Smooth muscle cell (in vitro differentiated cells): ENCODE measurements at regions not wholly inside any gene's neighbourhood (a gene's known extent, or its start where the extent isn't known, plus 50 kb on each side); places are given as distances from the start of the nearest gene placed in this dataset.

Source experiments
- DNase-seq: peaks from one replicate; lab custom pipeline; 2025; ENCODE audit not compliant: unreplicated experiment; lab: John Stamatoyannopoulos, UW
- H2AFZ ChIP-seq: fragments of 200-600 bp; sonication (generic); 2 replicates; pipeline ENCODE4 v1.6.0; 2016; ENCODE audit warnings: antibody characterized with exemption, low read depth, mild to moderate bottlenecking
- H3F3A ChIP-seq: fragments of 200-600 bp; sonication (generic); 2 replicates; pipeline ENCODE4 v1.6.0; 2017; ENCODE audit warnings: antibody characterized with exemption, low read depth
- H3K27ac ChIP-seq: fragments of 200-600 bp; sonication (generic); 2 replicates; pipeline ENCODE4 v1.5.1; 2016; ENCODE audit warnings: low read depth, mild to moderate bottlenecking
- H3K27me3 ChIP-seq: fragments of 200-600 bp; sonication (generic); 2 replicates; pipeline ENCODE4 v1.6.1; 2016; ENCODE audit warnings: low read depth, mild to moderate bottlenecking
- H3K36me3 ChIP-seq: fragments of 200-600 bp; sonication (generic); 2 replicates; pipeline ENCODE4 v1.5.1; 2016; ENCODE audit warnings: low read depth
- H3K4me1 ChIP-seq: fragments of 200-600 bp; sonication (generic); 2 replicates; pipeline ENCODE4 v1.5.1; 2016; ENCODE audit warnings: low read depth
- H3K4me2 ChIP-seq: fragments of 200-600 bp; sonication (generic); 2 replicates; pipeline ENCODE4 v1.6.0; 2016; ENCODE audit warnings: mild to moderate bottlenecking
- H3K4me3 ChIP-seq: fragments of 200-600 bp; sonication (generic); 2 replicates; pipeline ENCODE4 v1.5.1; 2016; ENCODE audit warnings: mild to moderate bottlenecking
- H3K79me2 ChIP-seq: fragments of 200-600 bp; sonication (generic); 2 replicates; pipeline ENCODE4 v1.6.0; 2016; ENCODE audit warnings: low read depth, mild to moderate bottlenecking
- H3K9ac ChIP-seq: fragments of 200-600 bp; sonication (generic); 2 replicates; pipeline ENCODE4 v1.6.0; 2016; ENCODE audit warnings: low read depth
- H3K9me3 ChIP-seq: fragments of 200-600 bp; sonication (generic); replicated peaks from 2 replicates; pipeline ENCODE4 v1.5.1; 2016; ENCODE audit warnings: low read depth
- H4K20me1 ChIP-seq: fragments of 200-600 bp; sonication (generic); 2 replicates; pipeline ENCODE4 v1.6.0; 2016; ENCODE audit warnings: low read depth
- CTCF ChIP-seq: fragments of 200-600 bp; sonication (generic); IDR thresholded peaks from 2 replicates; pipeline ENCODE4 v1.5.1; 2017; ENCODE audit warnings: borderline replicate concordance, mild to moderate bottlenecking, antibody characterized with exemption; ENCODE audit not compliant: insufficient read depth, poor library complexity, severe bottlenecking
- WGBS: methylation state at CpG from one replicate; pipeline ENCODE4 v1.1.7; 2016; ENCODE audit warnings: low lambda C conversion rate; 5-methylcytosine and 5-hydroxymethylcytosine counted together

GRCh38 chr10:4129866-4130477 lies 345.0 kb upstream of the KLF6 start:
- Histone ChIP-seq H3K9me3 (no peaks in the 10 kb centered on the region), H3F3A (peaks cover 17% of the 10 kb centered on the region), H3K79me2 (no peaks in the 10 kb centered on the region), H3K4me2 (no peak overlapping the region), H2AFZ (no peak overlapping the region), H3K4me1 (peaks cover 7% of the 10 kb centered on the region), H3K4me3 (no peak overlapping the region), H3K36me3 (no peaks in the 10 kb centered on the region), H3K27me3 (no peaks in the 10 kb centered on the region), H3K27ac (no peak overlapping the region), H4K20me1 (no peaks in the 10 kb centered on the region), H3K9ac (no peak overlapping the region)
- TF ChIP-seq CTCF = no peak
- DNase-seq = no peak
- WGBS = 92% methylated on average over 12 of the region's 12 CpGs

GRCh38 chr10:4127518-4128315 lies 342.7 kb upstream of the KLF6 start:
- no peaks in the 10 kb centered on the region for H4K20me1 ChIP-seq
- no peak overlapping the region for H3K9ac ChIP-seq
- H2AFZ ChIP-seq = no peak overlapping the region
- H3K4me3 ChIP-seq = no peak overlapping the region
- H3K4me2 ChIP-seq = no peak overlapping the region
- H3K27ac ChIP-seq = no peak overlapping the region
- peaks cover 9% of the 10 kb centered on the region for H3F3A ChIP-seq
- H3K9me3 ChIP-seq = no peaks in the 10 kb centered on the region
- no peaks in the 10 kb centered on the region for H3K79me2 ChIP-seq
- no peaks in the 10 kb centered on the region for H3K27me3 ChIP-seq
- no peak for TF ChIP-seq CTCF
- WGBS = 82% methylated on average over 7 of the region's 7 CpGs
- no peak for DNase-seq
- H3K36me3 ChIP-seq = no peaks in the 10 kb centered on the region
- peaks cover 16% of the 10 kb centered on the region for H3K4me1 ChIP-seq

- no peaks in the 10 kb centered on the region for H3K79me2 ChIP-seq
- H4K20me1 ChIP-seq = no peaks in the 10 kb centered on the region
- no peak overlapping the region for H3K4me3 ChIP-seq
- WGBS = 65% methylated on average over 1 of the region's 1 CpG
- no peaks in the 10 kb centered on the region for H3F3A ChIP-seq
- TF ChIP-seq CTCF = no peak
- no peaks in the 10 kb centered on the region for H3K27me3 ChIP-seq
- H3K9me3 ChIP-seq = no peaks in the 10 kb centered on the region
- H2AFZ ChIP-seq = no peak overlapping the region
- peaks cover 16% of the 10 kb centered on the region for H3K4me1 ChIP-seq
- no peak overlapping the region for H3K4me2 ChIP-seq
- H3K36me3 ChIP-seq = no peaks in the 10 kb centered on the region
- no peak overlapping the region for H3K9ac ChIP-seq
- DNase-seq = no peak
- no peak overlapping the region for H3K27ac ChIP-seq
Measured at GRCh38 chr10:4125776-4126175, 340.8 kb upstream of the KLF6 start.
